H9 (cell line): ENCODE measurements at regions not wholly inside any gene's neighbourhood (a gene's known extent, or its start where the extent isn't known, plus 50 kb on each side); places are given as distances from the start of the nearest gene placed in this dataset.

Source experiments
- DNase-seq: peaks from one replicate; pipeline ENCODE4 v3.0.0-alpha.2; 2017
- H2AFZ ChIP-seq: one replicate; pipeline ENCODE4 v1.6.1; 2013; ENCODE audit warnings: mild to moderate bottlenecking, low read length, control low read depth, moderate library complexity
- H2AK5ac ChIP-seq: 2 replicates; pipeline ENCODE4 v1.6.1; 2013; ENCODE audit warnings: low read length, control low read depth, mixed read lengths; ENCODE audit not compliant: insufficient read length
- H2BK120ac ChIP-seq: one replicate; pipeline ENCODE4 v1.6.1; 2013; ENCODE audit warnings: low read depth, mild to moderate bottlenecking, low read length, control low read depth, inconsistent platforms; ENCODE audit not compliant: poor library complexity, severe bottlenecking
- H2BK12ac ChIP-seq: 2 replicates; pipeline ENCODE4 v1.6.1; 2013; ENCODE audit warnings: low read length, control low read depth, mixed read lengths, low read depth; ENCODE audit not compliant: insufficient read length
- H2BK15ac ChIP-seq: 2 replicates; pipeline ENCODE4 v1.6.1; 2013; ENCODE audit warnings: low read depth, low read length, control low read depth
- H2BK20ac ChIP-seq: one replicate; pipeline ENCODE4 v1.6.1; 2013; ENCODE audit warnings: low read depth, mild to moderate bottlenecking, low read length, control low read depth, inconsistent platforms; ENCODE audit not compliant: poor library complexity, severe bottlenecking
- H2BK5ac ChIP-seq: 2 replicates; pipeline ENCODE4 v1.6.1; 2013; ENCODE audit warnings: low read length, control low read depth, mixed read lengths; ENCODE audit not compliant: insufficient read length
- H3K14ac ChIP-seq: 2 replicates; pipeline ENCODE4 v1.6.1; 2013; ENCODE audit warnings: low read length, control low read depth; ENCODE audit not compliant: insufficient read depth
- H3K18ac ChIP-seq: 2 replicates; pipeline ENCODE4 v1.6.1; 2013; ENCODE audit warnings: low read depth, mild to moderate bottlenecking, mixed read lengths, low read length, control low read depth; ENCODE audit not compliant: insufficient read length
- H3K23ac ChIP-seq: 2 replicates; pipeline ENCODE4 v1.6.1; 2013; ENCODE audit warnings: low read length, control low read depth, mixed read lengths, low read depth; ENCODE audit not compliant: insufficient read length
- H3K23me2 ChIP-seq: 2 replicates; pipeline ENCODE4 v1.6.1; 2013; ENCODE audit warnings: low read depth, mild to moderate bottlenecking, mixed read lengths, low read length, control low read depth; ENCODE audit not compliant: insufficient read length, poor library complexity, severe bottlenecking
- H3K27ac ChIP-seq: 2 replicates; pipeline ENCODE4 v1.5.1; 2013; ENCODE audit warnings: low read length, control low read depth, mixed read lengths, low read depth; ENCODE audit not compliant: insufficient read length
- H3K27me3 ChIP-seq: 2 replicates; pipeline ENCODE4 v1.6.1; 2013; ENCODE audit warnings: low read length, control low read depth, inconsistent platforms; ENCODE audit not compliant: insufficient read depth
- H3K4ac ChIP-seq: 2 replicates; pipeline ENCODE4 v1.6.1; 2013; ENCODE audit warnings: low read depth, mild to moderate bottlenecking, control low read depth, inconsistent platforms, low read length, moderate library complexity
- H3K4me1 ChIP-seq: 2 replicates; pipeline ENCODE4 v1.6.1; 2013; ENCODE audit warnings: low read length, control low read depth, inconsistent platforms; ENCODE audit not compliant: insufficient read depth
- H3K4me2 ChIP-seq: 2 replicates; pipeline ENCODE4 v1.6.1; 2013; ENCODE audit warnings: low read length, control low read depth, mixed read lengths; ENCODE audit not compliant: insufficient read length, insufficient read depth
- H3K56ac ChIP-seq: 2 replicates; pipeline ENCODE4 v1.6.1; 2013; ENCODE audit warnings: low read depth, mild to moderate bottlenecking, mixed read lengths, low read length, control low read depth; ENCODE audit not compliant: insufficient read length
- H3K79me1 ChIP-seq: 2 replicates; pipeline ENCODE4 v1.6.1; 2013; ENCODE audit warnings: low read depth, mild to moderate bottlenecking, moderate library complexity, low read length, control low read depth, inconsistent platforms; ENCODE audit not compliant: insufficient read depth, poor library complexity, severe bottlenecking
- H3K79me2 ChIP-seq: 2 replicates; pipeline ENCODE4 v1.6.1; 2013; ENCODE audit warnings: low read length, control low read depth, inconsistent platforms; ENCODE audit not compliant: insufficient read depth
- H3K9ac ChIP-seq: 2 replicates; pipeline ENCODE4 v1.6.1; 2013; ENCODE audit warnings: low read length, control low read depth, mixed read lengths; ENCODE audit not compliant: insufficient read length; ENCODE audit errors: extremely low read depth
- H3K9me3 ChIP-seq: one replicate; pipeline ENCODE4 v1.6.1; 2013; ENCODE audit warnings: low read depth, low read length, inconsistent platforms; ENCODE audit not compliant: control insufficient read depth
- H3T11ph ChIP-seq: one replicate; pipeline ENCODE4 v1.6.1; 2013; ENCODE audit warnings: mild to moderate bottlenecking, low read length, control low read depth, inconsistent platforms
- H4K20me1 ChIP-seq: one replicate; pipeline ENCODE4 v1.6.1; 2013; ENCODE audit not compliant: control insufficient read depth, insufficient read length, insufficient read depth
- H4K5ac ChIP-seq: 2 replicates; pipeline ENCODE4 v1.6.1; 2013; ENCODE audit warnings: low read depth, mild to moderate bottlenecking, mixed read lengths, low read length, control low read depth; ENCODE audit not compliant: insufficient read length
- H4K8ac ChIP-seq: replicated peaks from 2 replicates; pipeline ENCODE4 v1.6.1; 2013; ENCODE audit warnings: low read length, control low read depth, mixed read lengths, low read depth; ENCODE audit not compliant: insufficient read length
- H4K91ac ChIP-seq: 2 replicates; pipeline ENCODE4 v1.6.1; 2013; ENCODE audit warnings: low read depth, mild to moderate bottlenecking, moderate library complexity, mixed read lengths, low read length, control low read depth; ENCODE audit not compliant: insufficient read length
- H3K27ac Mint-ChIP-seq, 3 experiments: 2 replicates in 2 of 3; 3 replicates in 1 of 3; pipeline ENCODE4 v1.8.0; 2020 to 2021; ENCODE audit warnings: mixed read lengths in 3 of 3, mild to moderate bottlenecking in 1 of 3, moderate library complexity in 1 of 3
- H3K27me3 Mint-ChIP-seq: 2 replicates; pipeline ENCODE4 v1.8.0; 2021; ENCODE audit warnings: low read depth, mild to moderate bottlenecking, moderate library complexity, mixed read lengths
- H3K36me3 Mint-ChIP-seq, 3 experiments: 2 replicates in 2 of 3; 3 replicates in 1 of 3; pipeline ENCODE4 v1.8.0; 2020 to 2021; ENCODE audit warnings: low read depth in 3 of 3, mixed read lengths in 3 of 3; ENCODE audit not compliant: insufficient read depth in 1 of 3
- H3K4me1 Mint-ChIP-seq, 2 experiments: 2 replicates each; pipeline ENCODE4 v1.8.0; 2020; ENCODE audit warnings: mixed read lengths in 2 of 2
- H3K4me3 Mint-ChIP-seq, 2 experiments: 2 replicates in 1 of 2; 3 replicates in 1 of 2; pipeline ENCODE4 v1.8.0; 2020 to 2021; ENCODE audit warnings: mild to moderate bottlenecking in 2 of 2, mixed read lengths in 2 of 2, moderate library complexity in 1 of 2
- H3K9me3 Mint-ChIP-seq, 2 experiments: 2 replicates in 1 of 2; 3 replicates in 1 of 2; pipeline ENCODE4 v1.8.0; 2020; ENCODE audit warnings: mild to moderate bottlenecking in 2 of 2, mixed read lengths in 2 of 2, moderate library complexity in 1 of 2
- CTCF ChIP-seq: fragments of 200-600 bp; sonication (generic); conservative IDR thresholded peaks from 3 replicates; pipeline ENCODE4 v1.8.0; 2021; ENCODE audit warnings: antibody characterized with exemption, mild to moderate bottlenecking
- WGBS: extraction: QIAGEN DNeasy Blood & Tissue Kit; methylation state at CpG from one replicate; pipeline ENCODE4 v1.1.7; 2013; ENCODE audit warnings: missing lambda C conversion rate, low lambda C conversion rate, mixed read lengths; ENCODE audit not compliant: insufficient read length; ENCODE audit errors: extremely low coverage; 5-methylcytosine and 5-hydroxymethylcytosine counted together

GRCh38 chr19:34837262-34837661 lies 64.2 kb upstream of the ZNF599 start:
- Histone ChIP-seq H2BK15ac (no peak overlapping the region), H3K79me2 (no peaks in the 10 kb centered on the region), H3K27ac (no peak overlapping the region), H4K8ac (no peak overlapping the region), H3K4me1 (no peaks in the 10 kb centered on the region), H2BK12ac (no peak overlapping the region), H2AFZ (no peak overlapping the region), H3K9ac (no peak overlapping the region), H3K23me2 (peaks cover 5% of the 10 kb centered on the region), H4K20me1 (no peaks in the 10 kb centered on the region), H3T11ph (no peak overlapping the region), H3K79me1 (no peaks in the 10 kb centered on the region), H4K5ac (no peak overlapping the region), H3K18ac (no peak overlapping the region), H3K14ac (no peak overlapping the region), H3K56ac (no peak overlapping the region), H4K91ac (no peak overlapping the region), H3K9me3 (no peaks in the 10 kb centered on the region), H2BK20ac (no peak overlapping the region), H2BK5ac (no peak overlapping the region), H3K4ac (no peak overlapping the region), H2BK120ac (no peak overlapping the region), H3K4me2 (no peak overlapping the region), H3K27me3 (no peaks in the 10 kb centered on the region), H3K23ac (no peak overlapping the region), H2AK5ac (no peak overlapping the region)
- Mint-ChIP-seq H3K36me3 (no peaks in the 10 kb centered on the region), H3K4me1 (peaks cover 11 to 14% of the 10 kb centered on the region in 2 experiments), H3K27ac (no peak overlapping the region), H3K27me3 (peaks cover 44% of the 10 kb centered on the region), H3K4me3 (peak overlapping the region in 1 of 2 experiments; percentile 16; a peak in 1 of 5 replicates), H3K9me3 (peaks cover 0 to 6% of the 10 kb centered on the region in 2 experiments; a peak in 1 of 5 replicates)
- no peak for TF ChIP-seq CTCF
- no peak for DNase-seq
- no CpG with 5 or more reads among the region's 1 CpG for WGBS
